Omental fat pad (tissue), 3 donors: ENCODE measurements at regions not wholly inside any gene's neighbourhood (a gene's known extent, or its start where the extent isn't known, plus 50 kb on each side); places are given as distances from the start of the nearest gene placed in this dataset.
A peak's percentile ranks its signal among the peaks of the same experiment; 100 is the strongest.
"Not testable (repeated sequence)": the region's sequence is repeated elsewhere in the genome, so short reads cannot be mapped to it uniquely, and the experiment has no call there.

ENCODE experiments used
- ATAC-seq: fragments of 150-250 bp; one replicate; pipeline ENCODE4 v1.9.1; 2016; ENCODE audit warnings: mild to moderate bottlenecking, moderate library complexity; ENCODE audit not compliant: low FRiP score
- DNase-seq: peaks from one replicate; pipeline ENCODE4 v3.0.0-alpha.2; 2019; ENCODE audit warnings: low spot score
- CTCF ChIP-seq, 3 donors: fragments of 450-650 bp; IDR thresholded peaks; one replicate each; pipeline ENCODE4 v1.5.1; 2016 to 2017; ENCODE audit warnings: antibody characterized with exemption in 3 of 3, mild to moderate bottlenecking in 3 of 3, moderate library complexity in 2 of 3

GRCh38 chr17:68097161-68097805 is 61.7 kb downstream of the KPNA2 start:
- no peak for TF ChIP-seq CTCF (IDR thresholded peaks at IDR 0.05)
- no peak for ATAC-seq
- DNase-seq = no peak

GRCh38 chr17:68099341-68099753 is 63.8 kb downstream of the KPNA2 start:
- ATAC-seq, DNase-seq: not testable (repeated sequence)

- TF ChIP-seq CTCF (IDR thresholded peaks at IDR 0.05) = no peak
- DNase-seq (no peak), ATAC-seq (no peak)
These were observed 64.6 kb downstream of the KPNA2 start for GRCh38 chr17:68100000-68100641.

GRCh38 chr17:68101075-68101986 is 65.8 kb downstream of the KPNA2 start:
- no peak for TF ChIP-seq CTCF (IDR thresholded peaks at IDR 0.05)
- ATAC-seq (peak; percentile 100), DNase-seq (peak; percentile 85)

GRCh38 chr17:68101987-68102314 is 66.4 kb downstream of the KPNA2 start:
- DNase-seq = no peak
- TF ChIP-seq CTCF (IDR thresholded peaks at IDR 0.05) = no peak
- no peak for ATAC-seq

- DNase-seq (no peak), ATAC-seq (peak; percentile 11)
- no peak for TF ChIP-seq CTCF (IDR thresholded peaks at IDR 0.05)
These were observed 66.8 kb downstream of the KPNA2 start for GRCh38 chr17:68102318-68102758.

GRCh38 chr17:68103148-68103547 is 67.6 kb downstream of the KPNA2 start:
- no peak for DNase-seq
- ATAC-seq = no peak
- TF ChIP-seq CTCF (IDR thresholded peaks at IDR 0.05) = no peak
